ENCODE measurements at regions not wholly inside any gene's neighbourhood (a gene's known extent, or its start where the extent isn't known, plus 50 kb on each side); places are given as distances from the start of the nearest gene placed in this dataset.

GRCh38 chr15:31806106-31806505 lies 224.2 kb upstream of the CHRNA7 start:
- TF ChIP-seq, protein P1, sequence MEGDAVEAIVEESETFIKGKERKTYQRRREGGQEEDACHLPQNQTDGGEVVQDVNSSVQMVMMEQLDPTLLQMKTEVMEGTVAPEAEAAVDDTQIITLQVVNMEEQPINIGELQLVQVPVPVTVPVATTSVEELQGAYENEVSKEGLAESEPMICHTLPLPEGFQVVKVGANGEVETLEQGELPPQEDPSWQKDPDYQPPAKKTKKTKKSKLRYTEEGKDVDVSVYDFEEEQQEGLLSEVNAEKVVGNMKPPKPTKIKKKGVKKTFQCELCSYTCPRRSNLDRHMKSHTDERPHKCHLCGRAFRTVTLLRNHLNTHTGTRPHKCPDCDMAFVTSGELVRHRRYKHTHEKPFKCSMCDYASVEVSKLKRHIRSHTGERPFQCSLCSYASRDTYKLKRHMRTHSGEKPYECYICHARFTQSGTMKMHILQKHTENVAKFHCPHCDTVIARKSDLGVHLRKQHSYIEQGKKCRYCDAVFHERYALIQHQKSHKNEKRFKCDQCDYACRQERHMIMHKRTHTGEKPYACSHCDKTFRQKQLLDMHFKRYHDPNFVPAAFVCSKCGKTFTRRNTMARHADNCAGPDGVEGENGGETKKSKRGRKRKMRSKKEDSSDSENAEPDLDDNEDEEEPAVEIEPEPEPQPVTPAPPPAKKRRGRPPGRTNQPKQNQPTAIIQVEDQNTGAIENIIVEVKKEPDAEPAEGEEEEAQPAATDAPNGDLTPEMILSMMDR (IDR thresholded peaks at IDR 0.05; ENCODE audit: extremely low read depth in 1 of 2, insufficient read depth in 1 of 2, low read depth in 1 of 2, low read length in 2 of 2): no peak
- TF ChIP-seq POLR2A (IDR thresholded peaks at IDR 0.05; ENCODE audit: low read depth, low read length) (no peak), EZH2 (IDR thresholded peaks at IDR 0.05; ENCODE audit: borderline replicate concordance, low read depth, low read length, severe bottlenecking) (no peak), GATA2 (IDR thresholded peaks at IDR 0.05; ENCODE audit: insufficient read depth, insufficient read length, low read depth, low read length) (no peak), POLR2AphosphoS5 (IDR thresholded peaks at IDR 0.05; ENCODE audit: insufficient read depth, low read depth, low read length) (no peak), MYC (IDR thresholded peaks at IDR 0.05; ENCODE audit: low read depth, low read length) (no peak), JUN (IDR thresholded peaks at IDR 0.05; ENCODE audit: borderline replicate concordance, insufficient read depth, insufficient read length, low read depth) (no peak)
- TF ChIP-seq, protein P2, sequence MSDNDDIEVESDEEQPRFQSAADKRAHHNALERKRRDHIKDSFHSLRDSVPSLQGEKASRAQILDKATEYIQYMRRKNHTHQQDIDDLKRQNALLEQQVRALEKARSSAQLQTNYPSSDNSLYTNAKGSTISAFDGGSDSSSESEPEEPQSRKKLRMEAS (IDR thresholded peaks at IDR 0.05; ENCODE audit: insufficient read depth, insufficient read length): no peak

Data from endothelial cell of umbilical vein (primary cell).